Choroid plexus epithelial cell (primary cell): ENCODE measurements at regions not wholly inside any gene's neighbourhood (a gene's known extent, or its start where the extent isn't known, plus 50 kb on each side); places are given as distances from the start of the nearest gene placed in this dataset.

Experiments
- DNase-seq: peaks from one replicate; pipeline ENCODE4 v3.0.0-alpha.2; 2010; ENCODE audit warnings: low read depth
- H3K4me3 ChIP-seq: 2 replicates; pipeline ENCODE4 v1.5.1; 2011; ENCODE audit warnings: low read depth, mild to moderate bottlenecking, control low read depth, low read length, moderate library complexity
- CTCF ChIP-seq: conservative IDR thresholded peaks from 2 replicates; pipeline ENCODE4 v1.5.1; 2011; ENCODE audit warnings: low read depth, mild to moderate bottlenecking, control low read depth, inconsistent platforms, low read length, moderate library complexity

- H3K4me3 ChIP-seq: no peak overlapping the region
- peak; percentile 13 for DNase-seq
- no peak for TF ChIP-seq CTCF
These were observed 260.7 kb upstream of the GIMD1 start for GRCh38 chr4:106629268-106629625.

GRCh38 chr4:106628586-106629267, 260.1 kb upstream of the GIMD1 start:
- H3K4me3 ChIP-seq: no peak overlapping the region
- no peak for TF ChIP-seq CTCF
- no peak for DNase-seq

- peak; percentile 24 for DNase-seq
- no peak for TF ChIP-seq CTCF
- H3K4me3 ChIP-seq: no peak overlapping the region
These were observed 258.5 kb upstream of the GIMD1 start for GRCh38 chr4:106627051-106627450.

- no peak for DNase-seq
- H3K4me3 ChIP-seq: no peak overlapping the region
- TF ChIP-seq CTCF: no peak
These were observed 256.1 kb upstream of the GIMD1 start for GRCh38 chr4:106624671-106625070.

- no peak overlapping the region for H3K4me3 ChIP-seq
- no peak for TF ChIP-seq CTCF
- peak; percentile 30 for DNase-seq
These were observed 250.4 kb upstream of the GIMD1 start for GRCh38 chr4:106618956-106619355.

- peak; percentile 4 for DNase-seq
- TF ChIP-seq CTCF: no peak
- no peak overlapping the region for H3K4me3 ChIP-seq
These were observed 247.4 kb upstream of the GIMD1 start for GRCh38 chr4:106615961-106616360.

GRCh38 chr4:106615410-106615945, 246.9 kb upstream of the GIMD1 start:
- TF ChIP-seq CTCF: no peak
- no peak overlapping the region for H3K4me3 ChIP-seq
- peak; percentile 19 for DNase-seq
